Sigmoid colon (tissue), 6 donors: ENCODE measurements at regions not wholly inside any gene's neighbourhood (a gene's known extent, or its start where the extent isn't known, plus 50 kb on each side); places are given as distances from the start of the nearest gene placed in this dataset.

Experiments
- DNase-seq: peaks from one replicate; pipeline ENCODE4 v3.0.0-alpha.2; 2019
- H3K27ac ChIP-seq, 4 donors: fragments of 200-600 bp; sonication (generic); one replicate each; pipeline ENCODE4 v1.5.1; 2016 to 2019; ENCODE audit warnings: mild to moderate bottlenecking in 1 of 4
- H3K27me3 ChIP-seq, 3 donors: fragments of 200-600 bp; sonication (generic); one replicate each; pipeline ENCODE4 v1.5.1; 2019; ENCODE audit warnings: mild to moderate bottlenecking in 1 of 3
- H3K36me3 ChIP-seq, 4 donors: fragments of 200-600 bp; sonication (generic); one replicate each; pipeline ENCODE4 v1.5.1; 2016 to 2019
- H3K4me1 ChIP-seq, 4 donors: fragments of 200-600 bp; sonication (generic); one replicate each; pipeline ENCODE4 v1.5.1; 2017 to 2019
- H3K4me3 ChIP-seq, 4 donors: fragments of 200-600 bp; sonication (generic); one replicate each; pipeline ENCODE4 v1.5.1; 2017 to 2019; ENCODE audit warnings: mild to moderate bottlenecking in 2 of 4, moderate library complexity in 1 of 4
- H3K9me3 ChIP-seq, 4 donors: fragments of 200-600 bp in 3 of 4; sonication (generic) in 3 of 4; one replicate each; pipeline versions ENCODE4 v1.5.1 to v1.6.1; 2013 to 2019
- EP300 ChIP-seq, 4 donors: sonication (generic); formaldehyde crosslinking; IDR thresholded peaks; one replicate each; pipeline ENCODE4 v1.6.1; 2017; ENCODE audit warnings: antibody characterized with exemption in 4 of 4
- POLR2A ChIP-seq, 2 donors: fragments of 450-650 bp; IDR thresholded peaks; one replicate each; pipeline ENCODE4 v1.6.1; 2016; ENCODE audit warnings: antibody characterized with exemption in 2 of 2, mild to moderate bottlenecking in 2 of 2, moderate library complexity in 2 of 2
- POLR2AphosphoS5 ChIP-seq, 4 donors: sonication (generic); formaldehyde crosslinking; IDR thresholded peaks; one replicate each; pipeline ENCODE4 v1.6.1; 2017; ENCODE audit warnings: antibody characterized with exemption in 4 of 4
- WGBS, 2 donors: extraction: QIAGEN DNeasy Blood & Tissue Kit; methylation state at CpG; one replicate each; pipeline ENCODE4 v1.1.7; 2013; 5-methylcytosine and 5-hydroxymethylcytosine counted together
- intact Hi-C: fragments of 100-400 bp; cut with DNase I; formaldehyde crosslinking; loops from one replicate; pipeline ENCODE4 v1.15.1; 2023
- TF ChIP-seq, protein P1 (sequence below), 4 experiments: fragments of 450-650 bp in 3 of 4; fragments of 200-600 bp in 1 of 4; IDR thresholded peaks; one replicate each; pipeline ENCODE4 v1.5.1; 2016 to 2019; ENCODE audit warnings: antibody characterized with exemption in 4 of 4, mild to moderate bottlenecking in 3 of 4, moderate library complexity in 2 of 4
- donor health status: healthy with polysubstance abuse.
- donor health status: healthy.

DNA sequence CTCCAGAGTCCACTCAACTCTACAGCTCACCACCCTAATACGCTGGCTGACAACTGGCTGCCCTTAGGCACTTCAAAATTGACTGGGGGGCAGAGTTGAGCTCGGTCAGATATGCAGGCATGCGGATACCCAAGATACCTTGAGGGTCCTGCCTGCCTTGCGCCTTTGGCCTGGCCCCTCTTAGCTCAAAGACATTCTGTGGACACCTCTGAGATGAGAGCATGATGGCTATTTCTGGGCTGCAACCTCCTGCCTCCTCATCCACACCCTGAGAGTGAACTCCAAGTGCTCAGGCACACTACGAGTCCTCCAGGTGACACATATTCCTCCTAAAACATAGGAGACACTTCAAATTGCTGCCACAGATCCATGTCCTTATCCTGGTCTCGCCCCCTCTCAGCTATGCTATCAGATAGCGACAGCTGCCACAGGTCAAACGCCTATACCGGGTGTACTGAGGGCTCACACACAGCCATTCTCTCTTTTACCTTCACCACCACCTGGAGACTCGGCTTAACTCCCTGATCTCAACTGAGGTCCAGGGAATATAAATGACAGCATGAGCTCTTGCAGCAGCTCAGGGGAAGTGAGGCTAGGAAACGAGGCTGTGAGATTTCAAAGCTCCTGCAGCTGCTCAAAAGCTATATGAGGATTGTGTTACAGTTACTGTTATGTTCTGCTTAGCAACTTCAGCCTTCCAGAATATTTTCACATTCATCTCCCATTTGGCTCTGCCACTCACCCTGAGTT lies 60.5 kb upstream of the TEX51 start:
- Histone ChIP-seq H3K36me3 (no peaks in the 10 kb centered on the region), H3K27me3 (no peaks in the 10 kb centered on the region), H3K4me1 (peaks cover 0 to 4% (median 0%) of the 10 kb centered on the region in 4 donors), H3K4me3 (no peak overlapping the region), H3K9me3 (no peaks in the 10 kb centered on the region), H3K27ac (no peak overlapping the region)
- WGBS, 2 donors: 74 to 76% methylated on average over 11 of the region's 11 CpGs
- intact Hi-C loops: no loop called here
- TF ChIP-seq, protein P1, sequence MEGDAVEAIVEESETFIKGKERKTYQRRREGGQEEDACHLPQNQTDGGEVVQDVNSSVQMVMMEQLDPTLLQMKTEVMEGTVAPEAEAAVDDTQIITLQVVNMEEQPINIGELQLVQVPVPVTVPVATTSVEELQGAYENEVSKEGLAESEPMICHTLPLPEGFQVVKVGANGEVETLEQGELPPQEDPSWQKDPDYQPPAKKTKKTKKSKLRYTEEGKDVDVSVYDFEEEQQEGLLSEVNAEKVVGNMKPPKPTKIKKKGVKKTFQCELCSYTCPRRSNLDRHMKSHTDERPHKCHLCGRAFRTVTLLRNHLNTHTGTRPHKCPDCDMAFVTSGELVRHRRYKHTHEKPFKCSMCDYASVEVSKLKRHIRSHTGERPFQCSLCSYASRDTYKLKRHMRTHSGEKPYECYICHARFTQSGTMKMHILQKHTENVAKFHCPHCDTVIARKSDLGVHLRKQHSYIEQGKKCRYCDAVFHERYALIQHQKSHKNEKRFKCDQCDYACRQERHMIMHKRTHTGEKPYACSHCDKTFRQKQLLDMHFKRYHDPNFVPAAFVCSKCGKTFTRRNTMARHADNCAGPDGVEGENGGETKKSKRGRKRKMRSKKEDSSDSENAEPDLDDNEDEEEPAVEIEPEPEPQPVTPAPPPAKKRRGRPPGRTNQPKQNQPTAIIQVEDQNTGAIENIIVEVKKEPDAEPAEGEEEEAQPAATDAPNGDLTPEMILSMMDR (IDR thresholded peaks at IDR 0.05): no peak
- TF ChIP-seq POLR2A (IDR thresholded peaks at IDR 0.05): no peak
- no peak for TF ChIP-seq POLR2AphosphoS5 (IDR thresholded peaks at IDR 0.05)
- no peak for TF ChIP-seq EP300 (IDR thresholded peaks at IDR 0.05)
- DNase-seq: peak; percentile 34

DNA sequence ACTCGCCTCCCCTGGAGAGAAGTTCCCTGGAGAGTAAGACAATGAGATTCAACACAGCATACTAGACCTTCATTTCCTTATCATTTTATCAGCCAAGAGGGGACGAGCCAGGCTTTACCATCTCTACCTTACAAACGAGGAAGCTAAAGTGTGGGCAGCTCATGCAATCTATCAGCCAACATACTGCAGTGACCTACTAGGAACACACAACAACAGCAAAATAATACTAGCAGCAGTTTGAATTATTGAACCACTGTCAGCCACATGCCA lies 60.0 kb upstream of the TEX51 start:
- TF ChIP-seq POLR2A (IDR thresholded peaks at IDR 0.05) (no peak), EP300 (IDR thresholded peaks at IDR 0.05) (no peak), POLR2AphosphoS5 (IDR thresholded peaks at IDR 0.05) (no peak)
- TF ChIP-seq, protein P1 (IDR thresholded peaks at IDR 0.05): no peak
- Histone ChIP-seq H3K4me1 (peaks cover 0 to 4% (median 0%) of the 10 kb centered on the region in 4 donors), H3K9me3 (no peaks in the 10 kb centered on the region), H3K4me3 (no peak overlapping the region), H3K36me3 (no peaks in the 10 kb centered on the region), H3K27me3 (no peaks in the 10 kb centered on the region), H3K27ac (no peak overlapping the region)
- 42 to 43% methylated on average over 3 of the region's 3 CpGs for WGBS, 2 donors
- DNase-seq: peak; percentile 3
- intact Hi-C loops: no loop called here

DNA sequence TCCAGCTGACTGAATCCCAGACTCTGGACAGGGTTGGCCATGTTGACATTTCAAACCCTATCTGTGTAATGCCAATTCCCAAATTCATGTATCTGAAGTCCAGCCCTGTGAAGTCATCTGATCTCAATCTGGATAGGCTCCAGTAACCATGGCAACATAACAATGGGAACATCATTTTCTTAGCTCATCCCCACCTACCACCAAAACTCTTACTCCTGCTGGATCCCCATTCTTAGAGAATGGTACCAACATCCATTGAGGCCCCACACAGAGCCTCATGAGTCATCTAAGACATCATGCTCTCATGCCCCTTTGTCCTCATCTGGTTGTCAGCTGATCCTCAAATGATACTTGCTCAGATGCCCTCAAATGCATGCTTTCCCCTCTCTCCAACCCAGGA lies 58.9 kb upstream of the TEX51 start:
- H3K27ac ChIP-seq: no peak overlapping the region
- no peak for DNase-seq
- no peak for TF ChIP-seq POLR2A (IDR thresholded peaks at IDR 0.05)
- no peak for TF ChIP-seq POLR2AphosphoS5 (IDR thresholded peaks at IDR 0.05)

DNA sequence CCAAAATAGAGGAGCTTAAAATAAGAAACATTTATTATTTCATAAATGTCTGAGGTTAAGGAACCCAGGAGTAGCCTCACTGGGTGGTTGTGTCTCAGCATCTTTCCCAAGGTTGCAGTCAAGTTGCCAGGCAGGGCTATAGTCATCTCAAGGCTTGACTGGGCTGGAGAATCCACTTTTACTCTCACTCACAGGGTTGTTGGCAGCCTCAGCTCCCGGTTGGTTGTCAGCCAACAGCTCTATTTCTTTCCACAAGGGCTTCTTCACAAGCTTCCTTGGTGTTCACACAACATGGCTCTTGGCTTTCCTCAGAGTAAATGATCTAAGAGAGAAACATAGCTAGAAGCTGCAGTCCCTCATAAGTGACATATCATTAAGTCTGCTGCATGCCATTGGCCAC lies 55.6 kb upstream of the TEX51 start:
- peak; percentile 22 for DNase-seq
- Histone ChIP-seq H3K9me3 (no peaks in the 10 kb centered on the region), H3K27ac (no peak overlapping the region), H3K4me3 (no peak overlapping the region), H3K4me1 (peaks cover 0 to 3% (median 0%) of the 10 kb centered on the region in 4 donors), H3K36me3 (no peaks in the 10 kb centered on the region), H3K27me3 (no peaks in the 10 kb centered on the region)
- TF ChIP-seq POLR2AphosphoS5 (IDR thresholded peaks at IDR 0.05) (no peak), EP300 (IDR thresholded peaks at IDR 0.05) (no peak)
- WGBS, 2 donors: 48 to 66% methylated on average over 1 of the region's 1 CpG
- intact Hi-C loops: no loop called here

More for the DNA sequence above, 58.9 kb upstream of the TEX51 start:
- no peak overlapping the region for H3K4me3 ChIP-seq
- no peaks in the 10 kb centered on the region for H3K36me3 ChIP-seq
- peaks cover 0 to 4% (median 0%) of the 10 kb centered on the region in 4 donors for H3K4me1 ChIP-seq
- no peaks in the 10 kb centered on the region for H3K9me3 ChIP-seq
- intact Hi-C loops: no loop called here
- no peaks in the 10 kb centered on the region for H3K27me3 ChIP-seq

DNA sequence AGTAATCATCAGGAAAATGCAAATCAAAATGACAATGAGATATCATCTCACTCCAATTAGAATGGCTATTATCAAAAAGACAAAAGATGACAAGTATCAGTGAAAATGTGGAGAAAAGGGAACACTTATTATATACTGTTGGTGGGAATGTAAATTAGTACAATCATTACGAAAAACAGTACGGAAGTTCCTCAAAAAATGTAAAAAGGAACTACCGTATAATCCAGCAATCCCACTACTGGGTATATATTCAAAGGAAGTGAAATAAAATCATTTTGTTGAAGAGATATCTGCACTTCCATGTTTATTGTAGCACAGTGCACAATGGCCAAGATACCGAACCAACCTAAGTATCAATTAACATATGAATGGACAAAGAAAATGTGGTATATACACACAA lies 52.4 kb upstream of the TEX51 start:
- Histone ChIP-seq H3K27me3 (no peaks in the 10 kb centered on the region), H3K9me3 (no peaks in the 10 kb centered on the region), H3K4me1 (no peaks in the 10 kb centered on the region), H3K4me3 (no peak overlapping the region), H3K27ac (no peak overlapping the region), H3K36me3 (no peaks in the 10 kb centered on the region)
- TF ChIP-seq, protein P1 (IDR thresholded peaks at IDR 0.05): no peak
- TF ChIP-seq EP300 (IDR thresholded peaks at IDR 0.05): no peak
- DNase-seq: no peak
- intact Hi-C loops: no loop called here
- WGBS, 2 donors: 83 to 94% methylated on average over 4 of the region's 4 CpGs
